Activated CD8-positive, alpha-beta memory T cell treated with anti-CD3 and anti-CD28 coated beads for 4 hours (primary cell): ENCODE measurements at regions not wholly inside any gene's neighbourhood (a gene's known extent, or its start where the extent isn't known, plus 50 kb on each side); places are given as distances from the start of the nearest gene placed in this dataset.

Source experiments
- DNase-seq, 2 donors: peaks; one replicate each; pipeline ENCODE4 v3.0.0-alpha.2; 2020; ENCODE audit warnings: low read depth in 2 of 2

DNA sequence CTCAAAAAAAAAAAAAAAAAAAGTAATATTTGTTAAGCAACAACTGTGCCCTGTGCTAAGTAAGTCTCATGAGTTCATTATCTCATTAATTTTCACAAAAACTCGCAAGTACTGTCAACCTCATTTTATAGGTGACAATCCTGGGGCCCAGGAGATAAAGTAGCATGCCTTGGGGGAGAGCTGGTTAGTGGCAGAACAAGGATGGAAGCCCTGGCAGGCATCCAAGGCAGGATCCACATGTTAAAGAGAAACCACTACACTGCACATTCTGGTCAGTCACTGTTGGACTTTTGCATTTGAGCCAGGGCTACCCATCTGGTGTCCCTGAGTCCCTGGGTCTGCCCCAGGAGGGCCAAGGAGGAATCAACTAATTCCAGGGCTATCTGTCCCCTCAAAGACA is 54.6 kb downstream of the ZFP36L2 start:
- DNase-seq: no peak

DNA sequence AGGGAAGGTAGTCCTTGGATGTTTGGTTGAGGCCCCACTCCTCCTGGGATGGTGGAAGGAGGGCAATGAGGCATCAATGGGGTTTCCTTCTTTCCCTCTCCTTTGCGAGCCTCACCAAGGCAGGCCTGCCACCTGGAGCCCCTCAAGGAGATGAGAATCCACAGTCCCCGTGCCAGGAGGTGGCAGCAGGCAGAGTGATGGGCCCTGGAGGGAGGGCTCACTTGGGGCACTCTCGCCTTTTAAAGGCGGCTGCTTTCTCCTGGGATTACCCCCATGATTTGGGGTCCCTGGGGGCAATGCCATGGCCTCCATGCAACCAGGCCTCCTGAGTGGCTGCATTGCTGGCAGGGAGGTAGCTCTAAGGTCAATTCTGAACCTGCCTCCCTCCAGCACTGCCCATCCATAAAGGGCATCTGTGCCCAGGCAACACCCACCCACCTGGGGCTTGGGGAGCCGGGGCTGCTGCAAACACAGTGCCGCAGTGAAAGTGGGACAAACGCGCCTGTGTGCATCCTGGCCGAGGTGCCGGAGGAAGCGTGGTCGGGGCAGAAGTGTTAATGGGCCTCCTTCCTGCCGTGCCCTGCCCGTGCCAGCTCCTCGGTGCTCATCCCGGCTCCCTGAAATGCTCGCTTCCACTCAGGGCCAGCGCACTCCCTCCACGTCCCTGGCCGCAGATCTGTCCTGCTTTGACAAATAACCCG is 55.9 kb downstream of the ZFP36L2 start:
- no peak for DNase-seq

DNA sequence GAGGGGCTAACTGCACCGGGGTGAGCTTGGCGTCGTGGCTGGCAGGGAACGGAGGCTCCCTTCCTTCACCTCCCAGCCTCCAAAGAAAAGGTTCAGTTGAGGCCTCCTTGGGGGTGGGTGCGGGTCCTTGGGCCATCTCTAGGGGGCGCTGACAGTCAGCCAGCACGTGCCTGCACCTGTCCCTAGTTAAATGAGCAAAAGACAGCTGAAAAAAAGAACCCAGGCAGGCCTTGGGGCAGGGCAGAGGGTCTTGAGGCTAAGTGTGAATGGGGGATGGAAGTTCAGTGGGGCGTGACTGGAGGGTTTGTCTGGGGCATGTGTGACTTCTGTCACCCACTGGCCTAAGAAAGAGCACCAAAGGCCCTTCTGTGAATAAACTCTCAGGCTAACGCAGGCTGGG is 56.4 kb downstream of the ZFP36L2 start:
- no peak for DNase-seq

DNA sequence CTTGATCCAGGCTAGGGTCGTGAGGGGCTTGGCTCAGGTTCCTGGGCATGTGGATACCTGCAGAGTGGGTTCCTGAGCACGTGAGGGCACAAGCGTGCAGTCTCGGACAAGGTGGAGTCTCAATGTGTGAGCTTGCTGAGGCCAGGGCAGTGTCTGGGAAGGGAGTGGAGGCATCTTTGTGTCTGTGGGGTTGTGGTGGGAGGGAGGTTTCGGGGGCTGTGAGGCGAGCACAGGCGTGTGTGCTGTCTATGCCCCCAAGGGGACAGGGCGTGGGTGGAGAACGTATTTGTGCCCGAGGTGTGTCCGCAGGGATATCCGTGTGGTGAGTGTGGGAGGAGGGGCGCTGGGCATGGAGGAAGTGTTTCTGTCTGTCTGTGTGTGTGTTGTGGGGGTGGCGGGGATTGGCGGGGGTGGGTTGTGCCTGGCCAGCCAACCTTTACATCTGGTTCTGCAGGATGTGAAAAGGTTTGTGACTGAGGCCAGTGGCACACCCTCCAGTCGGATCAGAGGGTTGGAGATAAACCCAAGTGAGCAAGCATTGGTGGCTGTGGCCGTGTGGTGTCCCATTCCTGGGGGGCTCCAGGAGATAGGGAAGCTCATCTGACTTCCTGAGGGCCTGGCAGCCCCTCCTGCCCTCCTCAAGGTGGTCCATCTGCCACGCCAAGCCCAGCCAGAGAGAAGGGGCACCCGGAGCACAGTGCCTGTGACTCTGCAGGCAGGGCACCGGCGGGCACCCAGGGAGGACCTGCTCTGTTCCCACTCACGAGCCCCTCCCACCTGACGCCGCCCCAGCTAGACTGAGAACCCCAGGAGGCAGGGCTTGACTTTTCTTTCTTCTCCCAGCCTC is 57.1 kb downstream of the ZFP36L2 start:
- no peak for DNase-seq

DNA sequence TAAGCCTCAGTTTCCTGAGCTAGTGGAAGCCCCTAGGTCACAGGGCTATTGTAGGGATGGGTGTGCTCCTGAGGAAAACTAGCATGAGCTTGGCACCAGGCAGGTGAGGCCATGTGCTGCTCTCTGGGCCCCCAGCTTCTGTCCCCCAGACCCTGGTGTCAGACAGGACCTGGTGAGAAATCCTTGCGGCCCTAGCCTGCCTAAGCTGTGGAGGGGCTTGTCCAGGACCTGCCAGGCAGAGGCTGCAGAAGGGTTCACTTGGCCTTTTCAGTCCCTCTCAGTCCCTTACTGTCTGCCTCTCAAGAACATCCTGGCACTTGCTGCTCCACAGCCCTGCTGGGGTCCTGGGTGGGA is 58.4 kb downstream of the ZFP36L2 start:
- DNase-seq: no peak

DNA sequence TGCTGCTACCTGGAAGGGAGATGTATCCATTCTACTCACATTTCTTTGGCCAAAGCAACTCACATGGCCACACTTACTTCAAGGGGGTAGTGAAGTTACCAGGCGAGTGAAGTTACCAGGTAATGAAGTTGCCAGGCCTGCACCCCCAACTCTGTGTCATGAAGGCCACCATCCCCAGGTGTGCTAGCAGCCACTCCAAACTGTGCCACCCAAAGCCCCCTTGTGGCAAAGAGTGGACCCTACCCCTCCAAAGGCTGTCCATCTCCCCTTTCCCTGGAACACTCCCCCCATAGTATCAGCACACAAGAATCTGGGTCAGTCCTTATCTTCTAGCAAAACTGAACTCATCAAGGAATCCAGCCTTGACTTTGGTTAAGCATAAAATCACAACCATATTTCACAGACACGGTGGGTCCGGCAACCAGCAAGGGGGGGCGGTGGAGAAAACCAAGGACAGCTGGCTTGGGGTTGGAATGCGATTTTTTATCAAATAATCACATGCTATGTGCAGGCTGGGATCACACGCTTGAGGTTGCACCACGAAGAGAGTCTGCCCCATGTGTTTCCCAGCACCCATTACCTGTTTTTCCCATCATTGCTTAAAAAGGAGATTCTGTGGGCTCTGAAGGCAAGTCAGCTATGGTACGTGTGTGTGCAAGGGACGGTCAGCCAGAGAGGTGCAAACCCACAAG is 60.9 kb downstream of the ZFP36L2 start:
- no peak for DNase-seq

DNA sequence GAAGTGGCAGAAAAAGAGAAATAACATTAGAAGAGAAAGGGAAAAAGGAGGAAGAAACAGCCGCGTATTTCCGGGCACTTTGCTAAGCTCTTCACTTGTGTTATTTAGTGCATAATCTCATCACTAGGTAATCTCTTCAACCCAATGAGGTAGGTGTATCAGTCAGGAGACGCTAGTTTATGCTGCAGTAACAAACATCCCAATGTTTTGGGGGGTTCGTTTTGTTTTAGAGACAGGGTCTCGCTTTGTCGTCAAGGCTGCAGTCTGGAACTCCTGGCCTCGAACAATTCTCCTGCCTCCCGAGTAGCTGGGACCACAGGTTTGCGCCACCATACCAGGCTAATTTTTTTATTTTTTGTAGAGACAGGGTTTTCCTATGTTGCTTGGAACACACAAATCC is 61.7 kb downstream of the ZFP36L2 start:
- DNase-seq: no peak

DNA sequence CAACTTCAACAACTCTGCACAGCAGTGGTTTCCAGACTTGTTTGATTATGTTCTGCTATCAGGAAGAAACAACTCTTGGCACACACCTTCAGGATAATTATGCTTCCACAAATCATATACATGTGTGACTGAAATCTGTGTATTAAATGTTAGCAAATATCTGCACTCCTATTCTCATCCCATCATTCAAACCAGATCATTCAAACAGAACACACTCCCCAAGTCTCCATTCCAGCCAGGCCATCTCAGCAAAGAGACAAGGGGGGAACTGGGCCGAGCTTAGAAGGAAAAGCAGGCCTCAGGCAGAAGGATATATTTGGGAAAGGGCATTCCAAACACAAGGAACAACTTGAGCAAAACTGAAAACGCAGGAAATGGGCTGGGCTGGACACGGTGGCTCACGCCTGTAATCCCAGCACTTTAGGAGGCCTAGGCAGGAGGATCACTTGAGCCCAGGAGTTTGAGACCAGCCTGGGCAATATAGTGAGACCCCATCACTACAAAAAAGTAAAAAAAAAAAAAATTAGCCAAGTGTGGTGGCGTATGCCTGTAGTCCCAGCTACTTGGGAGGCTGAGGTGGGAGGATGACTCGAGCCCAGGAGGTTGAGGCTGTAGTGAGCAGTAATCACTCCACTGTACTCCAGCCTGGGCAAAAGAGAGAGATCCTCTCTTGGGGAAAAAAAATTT is 62.7 kb downstream of the ZFP36L2 start:
- DNase-seq: no peak

DNA sequence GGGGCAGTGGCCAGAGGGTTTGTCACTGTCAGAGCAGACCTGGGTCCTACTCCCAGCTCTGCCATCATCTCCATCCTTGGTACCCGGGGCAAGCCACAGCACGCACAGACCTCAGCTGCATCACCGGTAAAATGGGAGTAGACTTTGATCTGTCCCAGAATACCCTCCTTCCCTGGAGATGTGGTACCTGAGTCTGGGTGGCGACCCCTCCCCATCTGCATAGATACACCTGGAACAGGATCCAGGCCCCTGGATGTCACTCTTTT is 64.0 kb downstream of the ZFP36L2 start:
- DNase-seq: no peak

DNA sequence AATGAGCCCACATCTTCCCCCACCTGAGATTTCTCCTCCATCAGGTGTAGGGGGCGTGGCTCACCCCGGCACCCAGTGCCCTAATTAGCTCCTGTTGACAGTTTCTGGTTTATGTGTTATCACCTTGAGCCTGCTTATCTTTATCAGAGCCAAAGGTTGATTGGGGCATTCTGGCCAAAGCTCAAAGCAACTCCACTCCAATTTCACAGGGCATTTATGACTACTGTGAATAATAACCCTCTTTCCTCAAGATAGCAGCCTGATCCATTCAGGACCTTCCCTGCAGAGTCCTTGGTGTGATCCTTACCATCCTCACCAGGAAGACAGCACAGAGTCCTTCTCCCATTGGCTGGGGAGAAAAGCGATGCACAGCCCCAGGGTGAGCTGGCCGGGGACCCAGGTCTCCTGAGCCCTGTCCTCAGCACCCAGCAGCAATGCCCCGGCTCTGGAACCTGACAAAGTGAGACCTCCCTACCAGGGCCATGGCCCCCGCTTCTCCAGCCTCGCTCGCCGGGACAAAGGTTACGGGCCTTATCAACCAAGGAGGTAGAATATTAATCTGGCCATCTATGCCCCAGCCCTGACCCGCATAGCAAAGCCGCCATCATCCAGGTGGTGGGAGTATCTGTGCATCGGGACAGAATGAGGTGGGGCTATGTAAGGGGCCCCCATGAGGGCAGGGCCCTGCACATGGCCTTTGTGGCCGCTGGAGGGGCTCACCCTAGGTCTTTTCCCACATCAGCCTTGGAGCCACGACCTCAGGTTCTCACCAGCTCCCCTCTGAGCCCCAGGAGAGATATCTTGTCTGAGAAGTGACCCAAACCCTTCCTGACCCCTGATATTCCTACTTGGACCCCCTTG is 64.5 kb downstream of the ZFP36L2 start:
- DNase-seq: no peak

DNA sequence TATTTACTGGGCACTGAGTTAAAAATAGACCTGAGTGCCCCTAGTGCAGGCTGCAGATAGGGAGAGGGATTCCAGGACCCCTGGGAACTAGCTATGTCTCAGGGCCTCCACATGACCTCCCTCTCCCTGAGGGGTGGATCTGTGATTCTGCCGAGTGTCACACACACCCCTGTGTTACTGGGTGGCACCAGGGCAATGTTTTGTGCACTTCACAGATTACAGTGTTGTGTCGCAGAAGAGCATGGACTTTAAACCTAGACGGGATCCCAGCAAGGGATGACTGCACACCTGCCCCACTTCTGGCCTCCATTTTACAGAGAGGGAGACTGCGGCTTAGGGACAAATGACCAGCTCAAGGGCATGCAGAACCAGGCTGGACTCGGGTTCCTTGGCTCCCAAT is 65.6 kb downstream of the ZFP36L2 start:
- no peak for DNase-seq

DNA sequence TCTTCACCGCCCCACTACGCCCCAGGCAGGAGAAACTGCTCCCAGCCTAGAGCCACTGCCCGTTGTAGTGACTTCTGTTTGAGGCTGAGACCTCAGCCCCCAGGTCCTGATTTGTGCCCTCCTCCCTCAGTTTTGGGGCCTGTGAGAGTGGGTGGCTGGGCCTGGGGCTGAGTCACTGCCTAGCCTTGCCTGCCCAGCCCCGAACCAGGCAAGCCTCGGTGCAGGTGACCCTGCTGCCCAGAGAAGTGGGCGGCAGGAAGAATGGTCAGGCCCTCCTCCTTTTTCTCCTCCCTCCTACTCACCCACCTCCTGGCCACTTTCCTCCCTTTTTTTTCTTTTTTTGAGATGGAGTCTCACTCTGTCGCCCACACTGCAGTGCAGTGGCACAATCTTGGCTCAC is 66.6 kb downstream of the ZFP36L2 start:
- no peak for DNase-seq

DNA sequence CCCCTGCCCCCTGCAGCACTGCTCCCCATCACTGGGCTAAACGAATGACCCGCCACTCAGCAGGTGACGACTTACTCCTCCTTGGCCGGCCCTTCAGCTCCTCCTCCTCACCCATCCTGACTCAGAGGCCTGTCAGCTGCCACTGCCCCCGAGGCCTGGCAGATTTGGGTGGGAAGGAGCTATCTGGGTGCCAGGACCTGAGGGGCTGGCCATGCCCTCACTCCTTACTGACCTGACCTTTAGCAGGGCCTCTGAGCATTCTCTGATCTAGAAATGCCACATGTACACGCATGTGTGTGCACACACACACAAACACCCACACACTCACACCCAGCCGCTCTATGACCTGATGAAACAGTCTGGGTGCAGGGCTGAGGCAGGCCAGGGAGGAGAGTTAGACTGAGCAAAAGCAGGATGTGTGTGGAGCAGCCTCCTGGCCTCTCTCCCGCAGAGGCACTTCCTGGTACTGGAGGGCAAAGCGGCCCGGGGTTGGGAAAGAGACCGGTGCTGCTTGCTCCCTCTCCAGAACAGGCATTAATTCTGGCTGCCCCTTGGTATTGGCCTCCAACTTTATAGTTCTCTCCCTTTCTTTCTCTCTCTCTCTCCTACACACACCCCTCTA is 68.0 kb downstream of the ZFP36L2 start:
- DNase-seq: no peak

DNA sequence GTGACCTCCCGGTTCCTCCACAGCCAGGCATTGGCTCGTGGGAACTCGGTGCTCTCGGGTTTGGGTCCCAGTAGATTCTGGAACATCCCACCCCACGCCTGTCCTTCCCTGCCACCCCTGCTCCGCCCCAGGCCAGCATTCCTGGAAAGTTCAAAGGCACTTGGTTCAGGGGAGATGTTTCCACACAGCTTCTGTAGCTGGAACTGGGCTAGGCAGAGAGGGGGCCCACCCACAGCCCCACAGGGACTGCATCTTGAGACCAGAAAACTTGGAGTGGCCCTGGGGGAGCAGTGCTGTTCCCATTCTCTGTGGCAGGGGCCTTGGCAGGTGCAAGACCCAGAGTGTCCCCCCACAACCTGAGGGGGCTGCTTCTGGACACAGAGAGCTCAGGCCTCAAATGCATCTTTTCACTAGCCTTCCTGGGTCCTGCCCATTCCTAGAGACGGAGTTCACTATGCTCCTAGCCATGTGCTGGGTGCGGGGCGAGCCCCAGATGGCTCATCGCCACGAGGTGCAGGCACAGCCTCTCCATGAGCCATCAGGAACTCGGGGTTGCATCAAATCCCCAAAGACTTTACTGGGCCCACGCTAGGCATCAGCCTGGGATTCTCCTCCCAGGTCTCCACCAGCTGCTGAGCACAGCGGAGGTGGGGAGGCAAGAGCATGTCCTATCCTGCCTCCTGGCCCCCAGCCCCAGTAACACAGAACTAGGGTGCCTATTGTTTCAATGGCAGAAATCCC is 68.7 kb downstream of the ZFP36L2 start:
- DNase-seq: no peak

DNA sequence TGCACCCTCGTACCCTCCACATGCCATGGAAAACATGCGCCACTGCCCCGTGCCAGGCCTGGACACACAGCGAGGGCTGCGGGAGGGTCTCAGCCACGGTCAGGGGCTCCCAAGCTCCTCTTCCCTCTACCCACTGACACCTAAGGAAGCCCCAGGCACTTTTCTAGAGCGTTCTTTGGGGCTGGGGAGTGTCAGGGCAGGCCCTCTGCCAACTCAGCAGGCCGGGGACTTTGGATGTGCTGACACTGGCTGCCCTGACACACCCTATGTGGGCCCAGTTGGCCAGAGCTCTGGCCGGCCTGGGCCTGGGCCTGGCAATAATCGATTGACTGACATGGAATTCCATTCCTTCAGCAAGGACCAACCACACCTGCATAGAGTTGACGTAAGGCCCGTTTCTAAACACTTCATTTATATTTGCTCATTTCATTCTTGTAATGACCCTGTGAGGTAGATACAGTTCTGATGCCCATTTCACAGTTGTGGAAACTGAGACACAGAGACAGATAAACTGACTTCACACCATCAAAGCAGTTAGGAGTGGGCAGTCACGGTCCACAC is 70.5 kb downstream of the ZFP36L2 start:
- DNase-seq: no peak

DNA sequence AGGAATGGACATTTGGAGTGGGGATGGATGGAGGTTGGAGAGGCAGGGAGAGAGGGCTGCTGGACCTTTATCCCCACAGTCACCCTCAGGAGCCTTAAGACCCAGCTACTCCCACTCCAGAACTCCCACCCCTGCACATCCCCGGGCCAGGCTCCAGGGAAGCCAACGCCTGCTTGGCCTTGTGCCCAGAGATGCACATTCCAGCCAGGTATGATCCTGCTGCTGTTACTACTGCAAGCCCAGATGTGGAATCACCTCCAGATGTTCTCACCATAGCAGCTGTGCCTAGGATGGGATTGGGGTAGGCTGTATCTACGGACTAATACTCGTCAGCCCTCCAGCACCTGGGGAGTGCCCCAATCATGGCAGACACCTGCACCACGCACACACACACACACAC is 71.7 kb downstream of the ZFP36L2 start:
- DNase-seq: no peak

DNA sequence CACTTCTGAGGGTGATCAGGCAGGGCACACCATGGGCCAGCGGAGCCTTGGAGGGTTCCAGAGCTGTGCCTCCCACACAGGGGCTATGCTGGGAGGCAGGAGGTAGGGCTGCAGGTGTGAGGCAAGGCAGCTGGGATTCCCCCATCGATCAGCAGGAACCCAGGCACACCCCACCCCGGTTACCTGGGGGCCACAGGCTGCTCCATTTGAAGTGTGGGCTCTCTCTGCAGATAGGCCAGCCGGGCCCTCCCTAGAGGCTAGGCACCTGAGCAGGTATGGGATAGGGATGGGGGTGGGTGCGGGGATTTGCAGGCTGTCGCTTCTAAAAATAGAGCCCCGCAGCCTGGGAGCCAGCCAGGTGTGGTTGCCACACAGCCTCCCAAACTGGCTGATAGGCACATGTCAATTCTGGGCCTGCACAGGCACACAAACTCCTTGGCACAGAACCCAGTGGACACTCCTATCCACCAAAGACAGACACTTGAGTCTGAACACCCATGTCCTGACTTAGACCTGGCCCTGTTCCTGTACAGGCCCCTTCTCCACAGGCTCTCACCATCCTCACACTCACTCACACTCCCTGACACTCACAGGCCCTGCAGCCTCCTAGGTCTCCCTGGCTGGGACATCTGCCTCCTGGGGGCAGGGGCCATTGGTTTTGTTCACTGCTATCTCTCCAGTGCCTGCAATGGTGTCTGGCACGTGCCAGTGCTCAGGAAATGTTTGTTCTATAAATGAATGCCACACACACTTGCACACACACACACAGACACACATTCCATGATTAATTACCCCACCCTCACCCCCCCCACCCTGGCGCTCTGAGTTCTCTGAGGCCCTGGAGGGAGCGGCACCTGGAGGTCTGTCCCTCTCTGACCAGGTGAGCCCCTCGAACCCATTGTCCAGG is 73.4 kb downstream of the ZFP36L2 start:
- DNase-seq: no peak

DNA sequence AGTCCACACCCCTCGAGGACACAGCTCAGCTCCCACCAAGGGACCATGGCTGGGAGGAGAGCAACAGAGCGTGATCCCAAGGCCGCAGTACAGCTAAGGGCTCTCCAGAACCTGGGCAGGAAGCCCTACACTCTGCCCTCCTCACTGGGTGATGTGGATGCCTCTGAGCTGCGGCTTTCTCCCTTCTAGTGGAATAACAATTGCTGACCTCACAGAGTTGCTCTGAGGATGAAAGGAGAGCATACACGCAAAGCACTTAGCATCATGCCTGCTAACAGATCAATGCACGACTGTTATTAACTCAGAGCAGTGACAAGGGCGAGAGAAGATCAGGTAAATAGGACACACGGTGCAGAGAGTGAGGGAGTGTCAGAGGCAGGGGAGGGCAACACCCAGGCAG is 74.2 kb downstream of the ZFP36L2 start:
- DNase-seq: no peak

DNA sequence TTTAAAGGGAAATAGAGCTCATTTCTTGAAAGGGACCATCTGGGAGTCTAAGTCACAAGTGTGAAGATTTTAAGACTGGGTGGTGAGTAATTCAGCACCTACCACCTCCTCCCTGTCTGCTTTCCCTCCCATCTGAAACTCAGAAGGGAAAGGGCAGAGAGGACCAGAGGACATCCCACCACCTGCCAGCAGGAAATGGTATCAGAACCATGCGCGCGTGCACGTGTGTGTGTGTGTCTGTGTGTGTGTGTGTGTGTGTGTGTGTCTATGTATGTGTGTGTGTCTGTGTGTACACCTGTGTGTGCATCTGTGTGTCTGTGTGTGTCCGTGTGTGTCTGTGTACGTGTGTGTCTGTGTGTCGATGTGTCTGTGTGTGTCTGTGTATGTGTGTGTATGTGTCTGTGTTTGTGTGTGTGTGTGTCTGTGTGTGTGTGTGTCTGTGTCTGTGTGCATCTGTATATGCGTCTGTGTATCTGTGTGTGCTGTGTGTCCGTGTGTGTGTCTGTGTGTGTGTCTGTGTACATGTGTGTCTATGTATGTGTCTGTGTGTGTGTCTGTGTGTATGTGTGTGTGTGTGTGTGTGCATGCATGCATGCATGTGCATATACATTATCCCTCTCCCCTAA is 76.8 kb downstream of the ZFP36L2 start:
- DNase-seq: no peak
